IPS-11a (cell line): ENCODE measurements at regions not wholly inside any gene's neighbourhood (a gene's known extent, or its start where the extent isn't known, plus 50 kb on each side); places are given as distances from the start of the nearest gene placed in this dataset.

Source experiments
- H3K4me3 ChIP-seq: one replicate; pipeline ENCODE4 v1.5.1; 2013; ENCODE audit warnings: low read depth, low read length, control low read depth

- no peak overlapping the region for H3K4me3 ChIP-seq
Observed at GRCh38 chr22:26732284-26732683, 74.9 kb downstream of the MIAT start.

DNA sequence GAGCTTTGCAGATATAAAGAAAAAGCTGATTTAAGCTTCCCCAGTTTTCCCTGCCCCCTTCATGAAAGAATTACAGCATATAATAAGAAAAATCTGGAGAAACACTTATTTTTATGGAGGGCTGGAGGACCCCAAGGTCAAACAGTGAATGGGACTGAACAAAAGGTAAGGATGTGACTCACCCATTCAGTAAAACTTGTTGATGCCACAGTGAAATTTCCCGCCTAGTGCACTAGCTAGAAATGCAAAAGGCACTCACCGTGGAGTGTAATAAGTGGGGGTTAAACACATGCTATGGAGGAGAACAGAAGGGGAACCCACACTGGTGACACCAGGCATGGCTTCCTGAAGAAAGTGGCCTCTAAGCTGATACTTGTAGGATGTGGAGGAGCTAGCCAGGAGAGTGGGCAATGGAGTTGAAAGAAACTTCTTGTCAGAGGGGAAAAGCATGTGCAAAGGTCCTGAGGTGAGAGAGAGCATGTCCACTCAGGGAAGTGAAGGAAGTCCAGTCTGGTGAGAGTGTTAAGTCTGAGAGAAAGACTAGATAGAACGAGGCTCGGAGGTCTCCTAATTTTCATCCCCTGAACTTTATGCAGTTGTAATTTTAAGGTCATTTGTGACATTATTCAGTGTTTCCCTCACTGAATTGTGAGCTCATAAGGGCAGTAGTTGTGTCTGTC, 77.1 kb downstream of the MIAT start:
- no peak overlapping the region for H3K4me3 ChIP-seq

- no peak overlapping the region for H3K4me3 ChIP-seq
Observed at GRCh38 chr22:26735019-26735409, 77.6 kb downstream of the MIAT start.

DNA sequence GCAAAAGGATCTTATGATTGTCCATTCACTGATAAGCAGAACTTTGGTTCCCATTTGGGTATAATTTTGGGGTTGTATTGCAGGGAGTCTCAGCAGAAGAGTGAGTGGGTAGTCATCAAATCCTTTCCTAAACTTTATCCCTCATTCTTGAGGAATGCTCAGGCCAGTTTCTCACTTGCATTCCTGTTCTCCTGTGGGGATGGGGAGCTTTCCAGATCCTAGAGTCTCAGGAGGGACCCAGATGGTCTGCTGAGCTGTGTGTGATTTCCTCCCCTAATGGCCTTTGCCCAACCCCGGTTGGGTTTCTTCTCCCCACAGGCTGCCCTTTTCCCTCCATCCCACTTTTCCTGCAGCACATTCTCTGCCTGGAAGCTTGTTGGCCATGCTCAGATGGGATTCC, 79.9 kb downstream of the MIAT start:
- H3K4me3 ChIP-seq = no peak overlapping the region

- no peak overlapping the region for H3K4me3 ChIP-seq
Observed at GRCh38 chr22:26740253-26740652, 82.9 kb downstream of the MIAT start.

DNA sequence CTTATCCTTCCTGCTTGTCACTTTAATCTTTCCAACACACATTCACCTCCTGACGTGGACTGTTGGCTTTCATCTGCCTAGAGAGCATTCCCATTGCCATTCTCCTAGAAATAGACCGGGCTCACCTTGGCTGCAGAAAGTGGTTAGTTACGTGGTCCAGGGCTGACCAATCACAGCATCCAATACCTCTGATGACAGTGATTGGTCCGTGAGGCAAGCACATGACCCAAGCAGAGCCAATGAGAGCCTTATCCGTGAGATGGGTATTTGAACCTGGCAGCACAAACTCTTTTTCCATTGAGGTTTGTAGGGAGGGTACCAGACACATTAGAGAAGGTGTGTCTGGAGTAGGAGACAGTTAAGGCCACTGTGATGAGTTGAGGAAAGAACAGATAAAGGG, 85.8 kb downstream of the MIAT start:
- H3K4me3 ChIP-seq = no peak overlapping the region

DNA sequence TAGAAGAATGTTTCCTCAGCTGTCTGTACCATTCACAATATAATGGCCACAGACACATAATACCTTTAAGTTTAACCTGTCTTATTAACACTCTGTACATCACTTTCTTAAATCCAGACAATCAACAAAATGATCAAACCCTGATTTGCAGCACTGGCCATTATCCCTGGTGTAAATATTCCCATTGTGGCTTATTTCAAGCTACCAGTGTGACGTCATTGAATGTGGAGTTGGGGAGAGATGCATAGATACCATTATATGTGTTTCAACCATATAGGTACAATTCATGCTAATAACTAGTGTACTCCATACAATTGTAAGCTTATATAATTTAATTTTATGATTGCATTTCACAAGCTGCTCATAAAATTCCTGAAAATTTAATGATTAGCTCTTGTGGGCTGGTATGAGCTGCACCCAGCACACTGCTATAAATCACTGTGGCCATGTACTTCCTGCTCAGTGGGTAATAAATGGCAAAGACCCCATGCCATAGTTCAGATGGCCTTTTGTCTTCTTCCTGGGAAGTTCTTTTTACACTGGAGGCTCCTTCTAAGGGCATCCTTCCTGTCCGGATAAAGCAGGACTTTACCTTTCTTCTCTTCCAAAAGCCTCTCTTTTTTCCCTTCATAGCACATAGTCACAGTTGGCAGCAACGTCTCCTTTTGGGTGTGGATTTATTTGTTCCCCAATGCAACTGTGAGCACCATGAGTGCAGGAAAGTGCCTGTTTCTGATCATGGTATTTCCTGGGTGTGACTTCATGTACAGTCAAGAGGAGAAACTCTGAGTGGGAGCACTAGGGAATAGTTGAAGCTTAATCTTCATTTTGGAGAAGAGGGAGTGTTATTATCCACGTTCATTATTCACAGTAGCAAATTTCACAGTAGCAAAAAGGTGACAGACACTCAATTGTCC, 87.8 kb downstream of the MIAT start:
- no peak overlapping the region for H3K4me3 ChIP-seq

DNA sequence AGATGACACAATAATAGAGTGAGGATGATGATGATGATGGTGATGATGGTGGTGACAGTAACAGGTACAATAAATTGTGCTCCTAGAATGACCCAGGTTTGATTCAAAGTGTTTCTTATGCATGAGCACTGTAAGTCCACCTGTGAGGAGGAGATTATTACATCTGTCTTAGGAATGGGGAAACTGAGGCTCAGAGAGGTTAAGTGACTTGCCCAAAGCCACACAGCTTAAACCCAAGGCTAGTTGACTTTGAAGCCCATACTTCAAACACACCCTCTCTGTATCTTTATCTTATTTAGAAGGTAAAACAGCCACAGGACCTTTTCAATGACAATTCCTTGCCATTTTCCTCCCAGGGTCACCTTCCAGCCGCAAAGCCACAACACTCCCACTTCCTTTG, 88.9 kb downstream of the MIAT start:
- no peak overlapping the region for H3K4me3 ChIP-seq

GRCh38 chr22:26748845-26749244, 91.5 kb downstream of the MIAT start:
- no peak overlapping the region for H3K4me3 ChIP-seq

GRCh38 chr22:26751217-26751616, 93.8 kb downstream of the MIAT start:
- H3K4me3 ChIP-seq = no peak overlapping the region

- H3K4me3 ChIP-seq = no peak overlapping the region
Observed at GRCh38 chr22:26753125-26753862, 95.9 kb downstream of the MIAT start.

GRCh38 chr22:26756675-26757293, 99.4 kb downstream of the MIAT start:
- no peak overlapping the region for H3K4me3 ChIP-seq

DNA sequence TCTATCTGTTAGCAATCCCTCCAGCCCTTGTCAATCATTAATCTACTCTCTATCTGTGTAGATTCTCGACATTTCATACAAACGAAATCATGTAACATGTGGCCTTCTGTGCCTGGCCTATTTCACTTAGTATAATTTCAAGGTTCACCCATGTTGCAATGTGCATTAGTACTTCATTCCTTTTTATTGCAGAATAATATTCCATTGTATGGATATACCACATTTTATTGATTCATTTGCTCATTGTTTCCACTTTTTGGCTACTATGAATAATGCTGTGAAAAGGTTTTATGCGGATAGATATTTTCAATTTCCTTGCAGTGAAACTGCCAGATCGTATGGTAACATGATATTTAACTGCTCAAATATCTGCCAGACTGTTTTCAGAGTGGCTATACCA, 100.1 kb downstream of the MIAT start:
- H3K4me3 ChIP-seq = no peak overlapping the region

- no peak overlapping the region for H3K4me3 ChIP-seq
Observed at GRCh38 chr22:26762503-26763472, 105.4 kb downstream of the MIAT start.

DNA sequence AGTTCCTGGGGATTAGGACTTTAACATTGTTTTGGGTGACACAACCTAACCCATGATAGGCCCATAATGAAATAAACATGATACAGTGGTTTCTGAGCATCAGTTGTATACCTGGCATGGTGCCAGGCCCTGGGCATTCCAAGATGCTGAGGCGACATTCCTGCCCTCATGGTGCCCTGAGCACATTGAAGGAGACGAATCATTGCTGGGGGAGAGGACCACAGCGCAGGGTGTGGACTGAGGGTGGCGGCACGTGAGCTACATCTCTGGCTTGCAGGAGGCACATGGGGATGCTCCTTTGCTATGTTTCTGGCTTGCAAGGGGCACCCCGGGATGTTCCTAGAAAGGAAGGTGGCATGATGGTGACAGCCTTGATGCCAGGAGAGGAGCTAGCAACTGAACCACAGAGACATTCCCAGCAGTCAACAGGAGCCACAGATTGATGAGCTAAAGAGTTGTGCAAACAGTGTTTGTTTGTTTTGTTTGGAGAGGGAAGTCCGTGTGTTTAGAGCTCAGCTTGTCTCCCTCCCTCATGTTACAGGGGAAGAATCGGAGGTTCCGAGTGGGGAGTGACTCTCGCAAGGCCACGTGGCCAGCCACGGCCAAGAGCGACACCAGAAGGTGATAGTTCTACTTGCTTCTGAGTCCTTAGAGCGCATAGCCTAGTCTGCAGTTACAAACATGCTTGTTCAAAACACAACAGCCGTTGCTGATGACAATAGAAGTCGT, 106.4 kb downstream of the MIAT start:
- no peak overlapping the region for H3K4me3 ChIP-seq

DNA sequence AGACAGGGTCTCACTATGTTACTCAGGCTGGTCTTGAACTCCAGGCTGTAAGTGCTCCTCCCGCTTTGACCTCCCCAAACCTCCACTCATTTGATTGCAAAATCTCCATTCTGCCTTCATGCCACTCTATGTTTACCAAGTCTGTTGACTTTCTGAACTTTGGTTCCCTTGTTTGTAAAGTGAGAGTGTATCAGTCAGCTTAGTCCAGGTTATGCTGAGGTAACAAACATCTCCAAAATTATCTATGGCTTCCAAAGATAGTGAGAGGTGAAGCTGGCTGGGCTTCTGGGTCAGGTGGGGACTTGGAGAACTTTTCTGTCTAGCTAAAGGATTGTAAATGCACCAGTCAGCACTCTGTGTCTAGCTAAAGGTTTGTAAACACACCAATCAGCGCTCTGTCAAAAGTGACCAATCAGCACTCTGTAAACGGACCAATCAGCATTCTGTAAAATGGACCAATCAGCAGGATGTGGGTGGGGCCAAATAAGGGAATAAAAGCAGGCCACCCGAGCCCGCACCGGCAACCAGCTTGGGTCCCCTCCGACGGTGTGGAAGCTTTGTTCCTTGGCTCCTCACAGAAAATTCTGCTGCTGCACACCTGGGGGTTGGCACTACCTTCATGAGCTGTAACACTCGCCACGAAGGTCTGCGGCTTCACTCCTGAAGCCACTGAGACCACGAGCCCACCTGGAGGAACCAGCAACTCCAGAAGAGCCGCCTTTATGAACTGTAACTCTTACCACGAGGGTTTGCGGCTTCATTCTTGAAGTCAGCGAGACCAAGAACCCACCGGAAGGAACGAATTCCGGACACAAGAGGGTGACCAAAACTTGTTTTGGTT, 109.3 kb downstream of the MIAT start:
- no peak overlapping the region for H3K4me3 ChIP-seq

GRCh38 chr22:26767351-26768155, 110.2 kb downstream of the MIAT start:
- no peak overlapping the region for H3K4me3 ChIP-seq

DNA sequence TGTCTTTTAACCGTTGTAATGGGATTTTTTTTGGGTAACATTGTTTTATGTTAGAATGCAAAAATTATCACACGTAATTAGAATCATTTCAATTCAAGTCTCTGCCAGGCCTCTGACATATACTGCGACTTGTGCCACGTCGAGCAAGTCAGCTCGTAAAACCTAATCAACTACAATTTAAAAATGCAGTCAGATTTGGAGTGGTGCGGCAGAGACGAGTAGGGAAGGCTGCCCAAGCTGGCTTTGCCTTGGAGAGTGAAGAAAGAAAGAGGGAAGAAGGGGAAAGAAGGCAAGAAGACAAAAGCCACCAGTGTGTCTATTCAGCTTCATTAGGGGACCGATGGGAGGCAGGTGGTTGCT, 110.7 kb downstream of the MIAT start:
- H3K4me3 ChIP-seq = no peak overlapping the region
